Vagina (tissue), 2 donors: ENCODE measurements at regions not wholly inside any gene's neighbourhood (a gene's known extent, or its start where the extent isn't known, plus 50 kb on each side); places are given as distances from the start of the nearest gene placed in this dataset.

ENCODE experiments used
- DNase-seq, 2 donors: peaks; one replicate each; pipeline ENCODE4 v3.0.0-alpha.2; 2017; ENCODE audit errors: extremely low spot score in 2 of 2
- H3K27ac ChIP-seq: fragments of 200-600 bp; sonication (generic); one replicate; pipeline ENCODE4 v1.5.1; 2019
- H3K27me3 ChIP-seq: fragments of 200-600 bp; sonication (generic); one replicate; pipeline ENCODE4 v1.5.1; 2019
- H3K36me3 ChIP-seq, 2 donors: fragments of 200-600 bp; sonication (generic); one replicate each; pipeline ENCODE4 v1.5.1; 2017 to 2019
- H3K4me1 ChIP-seq: fragments of 200-600 bp; sonication (generic); one replicate; pipeline ENCODE4 v1.5.1; 2019
- H3K4me3 ChIP-seq, 2 donors: fragments of 200-600 bp; sonication (generic); 1 replicate in 1 of 2; 2 replicates in 1 of 2; pipeline ENCODE4 v1.5.1; 2016 to 2019
- H3K9me3 ChIP-seq: fragments of 200-600 bp; sonication (generic); one replicate; pipeline ENCODE4 v1.5.1; 2019
- POLR2A ChIP-seq, 2 donors: fragments of 450-650 bp; IDR thresholded peaks; one replicate each; pipeline ENCODE4 v1.6.1; 2017; ENCODE audit warnings: antibody characterized with exemption in 2 of 2, mild to moderate bottlenecking in 2 of 2, moderate library complexity in 2 of 2
- POLR2AphosphoS5 ChIP-seq, 2 donors: sonication (generic); formaldehyde crosslinking; IDR thresholded peaks; one replicate each; pipeline ENCODE4 v1.9.0; 2017; ENCODE audit warnings: antibody characterized with exemption in 2 of 2, mild to moderate bottlenecking in 2 of 2, low read depth in 1 of 2; ENCODE audit not compliant: insufficient read depth in 1 of 2
- intact Hi-C: fragments of 100-400 bp; cut with DNase I; formaldehyde crosslinking; loops from one replicate; pipeline ENCODE4 v1.15.1; 2023
- TF ChIP-seq, protein P1 (sequence below), 3 experiments: fragments of 450-650 bp in 2 of 3; fragments of 200-600 bp in 1 of 3; sonication (generic) in 1 of 3; IDR thresholded peaks; one replicate each; pipeline ENCODE4 v1.5.1; 2017 to 2019; ENCODE audit warnings: antibody characterized with exemption in 3 of 3, mild to moderate bottlenecking in 2 of 3, moderate library complexity in 2 of 3

DNA sequence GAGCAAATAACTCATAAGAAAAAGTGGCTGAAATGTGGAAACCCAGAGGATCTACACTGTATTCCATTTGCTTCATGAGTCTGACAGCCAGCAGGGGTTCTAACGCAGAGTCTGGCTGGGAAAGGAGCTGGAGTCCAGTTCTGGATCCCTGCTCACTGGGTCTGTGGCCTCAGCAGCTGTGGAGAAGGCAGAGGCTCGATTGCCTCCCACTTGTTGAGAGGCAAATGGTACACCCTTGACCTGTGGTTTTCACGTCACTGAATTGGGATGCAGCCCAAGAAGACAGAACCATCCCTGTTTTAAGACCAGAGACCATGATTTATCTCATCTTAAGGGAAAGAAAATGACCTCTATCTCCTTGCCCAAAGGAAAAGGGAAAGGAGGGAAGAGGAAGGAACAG lies 147.0 kb upstream of the NOCT start:
- Histone ChIP-seq H3K27me3 (no peaks in the 10 kb centered on the region), H3K4me3 (no peak overlapping the region), H3K4me1 (no peaks in the 10 kb centered on the region), H3K9me3 (no peaks in the 10 kb centered on the region), H3K36me3 (no peaks in the 10 kb centered on the region), H3K27ac (no peak overlapping the region)
- TF ChIP-seq POLR2AphosphoS5 (IDR thresholded peaks at IDR 0.05; ENCODE audit: insufficient read depth in 1 of 2, low read depth in 1 of 2) (no peak), POLR2A (IDR thresholded peaks at IDR 0.05) (no peak)
- TF ChIP-seq, protein P1, sequence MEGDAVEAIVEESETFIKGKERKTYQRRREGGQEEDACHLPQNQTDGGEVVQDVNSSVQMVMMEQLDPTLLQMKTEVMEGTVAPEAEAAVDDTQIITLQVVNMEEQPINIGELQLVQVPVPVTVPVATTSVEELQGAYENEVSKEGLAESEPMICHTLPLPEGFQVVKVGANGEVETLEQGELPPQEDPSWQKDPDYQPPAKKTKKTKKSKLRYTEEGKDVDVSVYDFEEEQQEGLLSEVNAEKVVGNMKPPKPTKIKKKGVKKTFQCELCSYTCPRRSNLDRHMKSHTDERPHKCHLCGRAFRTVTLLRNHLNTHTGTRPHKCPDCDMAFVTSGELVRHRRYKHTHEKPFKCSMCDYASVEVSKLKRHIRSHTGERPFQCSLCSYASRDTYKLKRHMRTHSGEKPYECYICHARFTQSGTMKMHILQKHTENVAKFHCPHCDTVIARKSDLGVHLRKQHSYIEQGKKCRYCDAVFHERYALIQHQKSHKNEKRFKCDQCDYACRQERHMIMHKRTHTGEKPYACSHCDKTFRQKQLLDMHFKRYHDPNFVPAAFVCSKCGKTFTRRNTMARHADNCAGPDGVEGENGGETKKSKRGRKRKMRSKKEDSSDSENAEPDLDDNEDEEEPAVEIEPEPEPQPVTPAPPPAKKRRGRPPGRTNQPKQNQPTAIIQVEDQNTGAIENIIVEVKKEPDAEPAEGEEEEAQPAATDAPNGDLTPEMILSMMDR (IDR thresholded peaks at IDR 0.05), result no peak
- DNase-seq, result no peak
- intact Hi-C loops, result no loop called here

DNA sequence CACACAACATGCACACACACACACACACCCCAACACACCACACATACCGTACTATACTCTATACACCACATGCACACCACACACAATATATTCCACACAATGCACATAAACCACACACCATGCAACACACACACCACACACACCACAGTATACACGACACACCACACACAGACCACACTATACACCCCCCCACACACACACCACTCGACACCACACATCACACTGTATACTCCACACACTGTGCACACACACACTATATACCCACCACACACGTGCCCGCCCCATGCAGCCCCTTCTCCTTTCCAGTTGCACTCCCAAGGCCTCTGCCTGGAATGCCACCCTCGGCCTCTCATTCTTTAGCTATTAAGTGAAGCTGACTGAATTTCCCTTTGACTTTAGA lies 148.2 kb upstream of the NOCT start:
- H3K4me1 ChIP-seq, result no peaks in the 10 kb centered on the region
- H3K27ac ChIP-seq, result no peak overlapping the region
- H3K27me3 ChIP-seq, result no peaks in the 10 kb centered on the region
- no peak for TF ChIP-seq POLR2AphosphoS5 (IDR thresholded peaks at IDR 0.05; ENCODE audit: insufficient read depth in 1 of 2, low read depth in 1 of 2)
- TF ChIP-seq, protein P1 (IDR thresholded peaks at IDR 0.05), result no peak
- TF ChIP-seq POLR2A (IDR thresholded peaks at IDR 0.05), result no peak
- intact Hi-C loops, result no loop called here
- H3K36me3 ChIP-seq, result no peaks in the 10 kb centered on the region
- no peaks in the 10 kb centered on the region for H3K9me3 ChIP-seq
- no peak for DNase-seq
- H3K4me3 ChIP-seq, result no peak overlapping the region

DNA sequence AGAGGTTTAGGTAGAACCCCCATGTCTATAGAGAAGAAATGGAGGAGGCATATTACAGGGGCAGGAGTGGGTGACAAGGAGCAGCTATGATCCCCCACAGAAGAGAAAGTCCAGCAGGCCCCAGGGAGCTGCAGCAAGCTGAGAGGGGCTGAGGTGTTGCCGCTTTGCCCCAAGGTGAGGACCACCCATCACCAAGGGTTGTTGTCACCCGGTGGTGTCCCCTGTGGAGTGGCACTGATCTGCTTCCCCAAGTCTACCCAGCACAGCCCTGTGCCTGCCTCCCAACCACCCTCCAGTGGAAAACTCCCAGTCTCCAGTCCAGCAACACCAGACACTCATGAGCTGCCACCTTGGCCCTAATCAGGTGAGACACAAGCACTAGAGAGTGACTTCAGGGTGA lies 149.3 kb upstream of the NOCT start:
- Histone ChIP-seq H3K27ac (no peak overlapping the region), H3K4me1 (no peaks in the 10 kb centered on the region), H3K27me3 (no peaks in the 10 kb centered on the region), H3K36me3 (no peaks in the 10 kb centered on the region), H3K4me3 (no peak overlapping the region), H3K9me3 (no peaks in the 10 kb centered on the region)
- TF ChIP-seq POLR2AphosphoS5 (IDR thresholded peaks at IDR 0.05; ENCODE audit: insufficient read depth in 1 of 2, low read depth in 1 of 2) (no peak), POLR2A (IDR thresholded peaks at IDR 0.05) (no peak)
- TF ChIP-seq, protein P1 (IDR thresholded peaks at IDR 0.05), result no peak
- intact Hi-C loops, result no loop called here
- DNase-seq, result no peak

DNA sequence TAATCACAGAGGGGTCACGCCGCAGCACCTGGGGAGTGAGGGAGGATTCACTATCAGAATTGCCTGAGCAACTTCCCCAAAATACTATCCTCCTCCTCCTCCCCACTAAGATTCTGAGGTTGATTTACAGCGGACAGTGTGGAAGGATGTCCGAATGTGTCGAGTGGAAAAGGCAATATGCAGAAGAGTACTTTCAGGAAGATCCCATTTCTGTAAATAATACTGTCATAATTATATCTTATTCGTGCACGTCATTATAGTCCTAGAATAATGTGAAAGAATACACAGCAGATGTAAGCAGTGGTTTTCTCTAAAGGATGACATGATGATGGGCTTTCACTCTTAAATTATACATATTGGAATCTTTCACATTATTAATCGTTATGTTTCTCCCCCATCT lies 149.8 kb upstream of the NOCT start:
- H3K27ac ChIP-seq, result no peak overlapping the region
- TF ChIP-seq, protein P1 (IDR thresholded peaks at IDR 0.05), result no peak
- TF ChIP-seq POLR2A (IDR thresholded peaks at IDR 0.05) (no peak), POLR2AphosphoS5 (IDR thresholded peaks at IDR 0.05; ENCODE audit: insufficient read depth in 1 of 2, low read depth in 1 of 2) (no peak)
- H3K9me3 ChIP-seq, result no peaks in the 10 kb centered on the region
- intact Hi-C loops, result no loop called here
- DNase-seq, result no peak
- no peak overlapping the region for H3K4me3 ChIP-seq
- H3K36me3 ChIP-seq, result no peaks in the 10 kb centered on the region
- no peaks in the 10 kb centered on the region for H3K4me1 ChIP-seq
- no peaks in the 10 kb centered on the region for H3K27me3 ChIP-seq

DNA sequence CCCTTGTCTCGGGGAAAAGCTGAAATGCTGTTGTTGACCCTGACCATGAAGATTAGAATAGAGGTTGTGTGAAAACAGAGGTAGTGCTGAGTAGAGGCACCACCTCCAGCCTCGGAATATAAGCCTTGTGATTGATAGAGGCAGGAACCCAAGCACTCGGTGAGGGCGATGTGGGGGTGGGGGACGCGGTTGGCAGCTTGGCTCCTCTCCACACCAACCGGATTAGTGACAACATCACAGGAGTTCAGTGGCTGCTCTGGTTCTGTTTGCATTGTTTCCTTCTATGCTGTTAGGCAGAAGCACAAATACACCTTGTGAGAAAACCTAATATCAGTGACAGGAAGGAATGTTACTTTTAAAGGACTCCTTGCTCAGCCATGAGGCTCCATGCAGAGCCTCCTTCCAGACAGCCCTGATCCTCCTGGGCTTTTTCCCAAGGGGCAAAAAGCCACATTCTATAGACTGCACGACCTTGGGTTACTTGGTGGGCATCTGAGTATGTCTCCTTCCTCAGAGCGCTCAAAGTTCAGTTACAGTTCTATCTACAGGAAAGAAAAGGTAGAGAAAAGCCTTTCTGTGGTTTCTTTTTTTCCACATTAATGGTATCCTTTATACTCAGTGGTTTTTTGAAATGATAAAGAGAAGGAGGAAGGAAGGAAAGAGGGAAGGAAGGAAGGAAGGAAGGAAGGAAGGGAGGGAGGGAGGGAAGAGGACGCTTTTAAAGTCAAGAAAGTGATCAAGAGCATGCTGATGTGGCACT lies 150.4 kb upstream of the NOCT start:
- DNase-seq, result no peak
- no peak overlapping the region for H3K4me3 ChIP-seq
- H3K27ac ChIP-seq, result no peak overlapping the region
- no peaks in the 10 kb centered on the region for H3K4me1 ChIP-seq
- H3K36me3 ChIP-seq, result no peaks in the 10 kb centered on the region
- no peaks in the 10 kb centered on the region for H3K27me3 ChIP-seq
- intact Hi-C loops, result no loop called here
- TF ChIP-seq, protein P1 (IDR thresholded peaks at IDR 0.05), result no peak
- TF ChIP-seq POLR2A (IDR thresholded peaks at IDR 0.05) (no peak), POLR2AphosphoS5 (IDR thresholded peaks at IDR 0.05; ENCODE audit: insufficient read depth in 1 of 2, low read depth in 1 of 2) (no peak)
- H3K9me3 ChIP-seq, result no peaks in the 10 kb centered on the region
